Superior temporal gyrus (tissue), 1 donor: ENCODE measurements at regions not wholly inside any gene's neighbourhood (a gene's known extent, or its start where the extent isn't known, plus 50 kb on each side); places are given as distances from the start of the nearest gene placed in this dataset.
"Not testable (repeated sequence)": the region's sequence is repeated elsewhere in the genome, so short reads cannot be mapped to it uniquely, and the experiment has no call there.

Experiments used
- DNase-seq: peaks from one replicate; pipeline ENCODE4 v3.0.0-alpha.2; 2016; ENCODE audit errors: extremely low spot score

DNA sequence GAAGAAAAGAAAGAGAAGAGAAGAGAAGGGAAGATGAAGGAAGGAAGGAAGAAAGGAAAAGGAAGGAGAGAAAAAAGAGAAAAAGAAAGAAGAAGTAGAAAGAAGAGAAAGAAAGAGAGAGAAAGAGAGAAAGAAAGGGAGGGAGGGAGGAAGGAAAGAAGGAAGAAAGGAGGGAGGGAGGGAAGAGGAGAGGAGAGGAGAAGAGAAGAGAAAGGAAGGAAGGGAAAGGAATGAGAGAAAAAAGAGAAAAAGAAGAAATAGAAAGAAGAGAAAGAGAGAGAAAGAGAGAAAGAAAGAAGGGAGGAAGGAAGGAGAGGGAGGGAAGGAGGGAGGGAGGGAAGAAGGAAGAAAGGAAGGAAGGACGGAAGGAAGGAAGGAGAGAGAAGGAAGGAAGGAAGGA is 217.9 kb upstream of the POU1F1 start:
- no peak for DNase-seq

DNA sequence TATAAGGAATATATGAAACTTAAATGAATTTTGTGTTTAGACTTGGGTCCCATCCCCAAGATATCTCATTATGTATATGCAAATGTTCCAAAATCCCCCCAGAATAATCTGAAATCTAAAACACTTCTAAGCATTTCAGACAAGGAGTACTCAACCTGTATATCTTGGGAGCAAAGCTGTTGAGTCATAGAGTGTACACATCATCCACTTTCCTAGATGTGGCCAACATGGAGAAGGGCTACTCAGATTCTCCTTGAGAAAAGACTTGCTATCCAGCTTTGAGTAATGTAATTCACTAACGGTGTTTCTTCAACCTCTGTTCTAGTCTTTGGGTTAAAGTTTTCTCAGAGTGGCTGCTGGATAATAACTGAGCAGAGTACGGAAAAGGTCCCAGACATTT is 215.5 kb upstream of the POU1F1 start:
- no peak for DNase-seq

DNA sequence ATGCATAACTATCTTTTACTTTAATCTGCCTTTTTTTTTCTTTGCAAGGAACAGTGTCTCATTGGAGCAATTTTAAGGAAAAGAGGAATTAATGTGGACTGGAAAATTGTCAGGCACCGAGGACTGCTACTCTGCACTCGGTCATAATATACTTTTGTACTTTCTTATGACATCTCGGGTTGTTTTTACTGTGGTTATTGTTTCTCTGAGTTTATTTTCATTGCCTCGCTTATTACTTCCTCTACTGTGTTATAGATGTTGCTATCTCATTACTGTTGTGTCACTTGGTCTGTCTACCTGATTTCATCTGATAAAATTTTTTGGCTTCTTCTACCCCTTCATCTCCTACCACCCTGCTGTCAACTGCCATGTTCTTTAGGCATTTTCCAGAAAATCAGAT is 213.5 kb upstream of the POU1F1 start:
- no peak for DNase-seq

DNA sequence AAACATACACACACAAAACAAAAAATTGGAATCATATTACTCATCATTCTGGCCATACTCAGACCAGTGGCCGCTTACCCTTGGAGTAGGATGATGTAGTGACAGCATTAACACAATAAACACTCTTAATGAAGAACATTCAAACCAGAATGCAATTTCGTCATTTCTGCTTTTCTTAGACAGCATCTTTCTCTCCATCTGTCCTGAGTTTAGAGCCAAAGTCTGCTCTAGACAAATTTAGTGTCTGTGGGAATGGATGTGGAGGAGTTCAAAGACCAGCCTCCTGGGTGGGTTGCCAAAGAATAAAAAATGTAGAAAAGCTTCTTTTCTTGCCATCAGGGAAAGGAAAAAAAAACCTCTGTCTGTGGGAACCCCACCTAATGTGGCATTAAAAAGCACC is 212.4 kb upstream of the POU1F1 start:
- peak; percentile 49 for DNase-seq

DNA sequence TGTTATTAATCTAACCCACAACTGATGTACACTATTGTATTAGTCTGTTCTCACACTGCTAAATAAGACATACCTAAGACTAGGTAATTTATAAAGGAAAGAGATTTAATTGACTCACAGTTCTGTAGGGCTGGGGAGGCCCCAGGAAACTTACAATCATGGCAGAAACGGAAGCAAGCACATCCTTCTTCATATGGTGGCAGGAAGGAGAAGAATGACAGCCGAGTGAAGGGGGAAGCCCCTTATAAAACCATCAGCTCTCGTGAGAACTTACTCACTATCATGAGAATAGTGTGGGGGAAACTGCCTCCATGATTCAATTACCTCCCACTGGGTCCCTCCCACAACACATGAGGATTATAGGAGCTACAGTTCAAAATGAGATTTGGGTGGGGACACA is 210.3 kb upstream of the POU1F1 start:
- not testable (repeated sequence) for DNase-seq

DNA sequence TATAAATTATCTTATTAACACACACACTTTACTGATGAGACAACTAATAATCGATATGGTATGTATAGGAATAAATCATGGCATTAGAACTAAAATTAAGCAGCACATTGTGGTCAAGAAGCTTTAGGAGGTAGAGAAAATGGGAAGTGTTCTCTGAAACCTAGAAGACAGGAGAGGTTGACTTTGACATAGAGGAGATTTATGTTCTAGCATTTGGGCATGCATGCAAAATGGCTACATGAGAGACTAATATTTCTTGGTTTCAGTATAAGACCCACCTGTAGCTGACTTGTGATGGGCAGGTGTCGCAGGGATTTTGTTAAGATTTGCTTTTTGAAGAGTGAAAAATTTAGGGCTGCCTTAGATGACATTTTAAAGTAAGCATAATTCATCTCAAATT is 209.7 kb upstream of the POU1F1 start:
- no peak for DNase-seq

DNA sequence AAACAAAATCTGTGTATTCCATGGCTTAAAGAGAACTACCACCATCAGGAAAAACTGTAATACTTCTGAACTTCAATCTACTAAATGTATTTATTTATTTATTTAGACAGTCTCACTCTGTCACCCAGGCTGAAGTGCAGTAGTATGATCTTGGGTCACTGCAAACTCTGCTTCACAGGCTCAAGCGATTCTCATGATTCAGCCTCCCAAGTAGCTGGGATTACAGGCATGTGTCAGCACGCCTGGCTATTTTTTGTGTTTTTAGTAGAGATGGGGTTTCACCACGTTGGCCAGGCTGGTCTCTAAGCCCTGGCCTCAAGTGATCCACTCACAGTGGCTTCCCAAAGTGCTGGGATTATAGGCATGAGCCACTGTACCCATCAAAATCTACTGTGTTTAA is 202.3 kb upstream of the POU1F1 start:
- DNase-seq: no peak

DNA sequence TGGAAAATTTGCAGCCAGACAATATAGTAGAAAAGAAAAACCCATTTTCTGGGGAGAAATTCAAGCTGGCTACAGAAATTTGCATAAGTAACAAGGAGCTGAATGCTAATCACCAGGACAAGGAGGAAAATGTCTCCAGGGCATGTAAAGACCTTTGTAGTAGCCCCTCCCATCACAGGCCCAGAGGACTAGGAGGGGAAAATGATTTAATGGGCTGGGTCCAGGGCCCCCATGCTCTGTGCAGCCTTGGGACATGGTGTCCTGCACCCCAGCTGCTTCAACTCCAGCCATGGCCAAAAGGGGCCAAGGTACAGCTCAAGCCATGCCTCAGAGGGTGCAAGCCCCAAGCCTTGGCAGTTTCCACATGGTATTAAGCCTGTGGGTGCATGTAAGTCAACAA is 197.6 kb upstream of the POU1F1 start:
- no peak for DNase-seq

DNA sequence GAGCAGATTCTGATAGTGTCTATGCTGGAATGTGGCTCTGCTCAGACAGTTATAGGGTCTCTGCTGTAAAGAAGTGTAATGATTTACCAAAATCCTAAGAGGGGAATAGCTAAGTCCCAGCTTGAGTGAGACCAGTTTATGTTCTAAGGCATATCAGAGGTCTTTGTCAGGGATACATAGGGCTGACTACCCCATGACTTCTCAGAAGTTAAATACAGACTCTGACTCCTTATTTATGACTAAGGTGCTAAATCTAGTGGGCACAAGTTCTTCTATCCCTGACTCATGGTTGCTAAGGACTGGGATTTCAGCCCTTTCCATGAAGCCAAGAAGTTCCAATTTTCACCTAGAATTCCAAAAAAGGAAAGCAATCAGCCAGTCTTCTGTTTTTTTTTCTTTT is 192.6 kb upstream of the POU1F1 start:
- no peak for DNase-seq

DNA sequence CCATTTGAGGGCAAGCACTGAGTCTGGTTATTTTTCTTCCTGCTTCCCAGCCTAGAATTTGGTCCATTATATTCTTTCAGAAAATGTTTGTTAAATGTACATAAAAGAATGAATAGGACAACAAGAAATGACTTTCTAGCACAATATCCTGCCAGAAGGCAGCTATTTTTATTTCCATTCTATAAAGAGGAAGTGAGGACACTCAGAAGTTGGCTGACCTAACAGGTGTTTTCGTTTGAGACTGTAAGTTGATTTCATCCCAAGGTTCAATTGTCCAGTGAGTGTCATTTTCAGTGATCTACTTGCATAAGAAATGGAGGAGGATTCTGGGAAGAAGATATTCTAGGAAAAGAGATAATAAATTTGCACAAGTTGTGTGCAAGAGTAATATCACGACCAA is 191.9 kb upstream of the POU1F1 start:
- no peak for DNase-seq

DNA sequence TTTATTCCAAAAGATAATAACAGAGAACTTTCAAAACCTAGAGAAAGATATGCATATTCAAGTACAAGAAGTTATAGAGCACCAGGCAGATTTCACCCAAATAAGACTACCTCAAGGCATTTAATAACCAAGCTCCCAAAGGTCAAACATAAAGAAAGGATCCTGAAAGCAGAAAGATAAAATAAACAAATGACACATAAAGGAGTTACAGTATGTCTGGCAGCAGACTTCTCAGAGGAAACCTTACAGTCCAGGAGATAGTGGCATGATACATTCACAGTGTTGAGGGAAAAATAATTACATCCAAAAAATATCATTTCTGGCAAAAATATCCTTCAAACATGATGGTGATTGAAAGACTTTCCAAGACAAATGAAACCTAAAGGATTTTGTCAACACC is 185.8 kb upstream of the POU1F1 start:
- no peak for DNase-seq

DNA sequence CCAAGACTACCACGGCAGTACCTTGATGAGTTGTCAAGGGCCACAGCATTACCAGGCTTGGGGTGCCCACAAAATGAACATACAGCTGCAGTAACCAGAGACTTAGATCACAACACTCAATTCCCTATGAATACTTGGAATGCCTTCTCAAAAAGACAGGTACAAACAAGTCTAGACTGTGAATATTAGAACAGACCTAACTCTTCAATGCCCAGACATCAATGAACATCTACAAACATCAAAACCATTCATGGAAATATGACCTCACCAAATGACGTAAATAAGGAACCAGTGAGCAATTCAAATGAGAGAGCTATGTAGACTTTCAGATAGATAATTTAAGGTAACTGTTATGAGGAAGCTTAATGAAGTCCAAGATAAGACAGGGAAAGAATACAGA is 185.1 kb upstream of the POU1F1 start:
- DNase-seq: no peak

DNA sequence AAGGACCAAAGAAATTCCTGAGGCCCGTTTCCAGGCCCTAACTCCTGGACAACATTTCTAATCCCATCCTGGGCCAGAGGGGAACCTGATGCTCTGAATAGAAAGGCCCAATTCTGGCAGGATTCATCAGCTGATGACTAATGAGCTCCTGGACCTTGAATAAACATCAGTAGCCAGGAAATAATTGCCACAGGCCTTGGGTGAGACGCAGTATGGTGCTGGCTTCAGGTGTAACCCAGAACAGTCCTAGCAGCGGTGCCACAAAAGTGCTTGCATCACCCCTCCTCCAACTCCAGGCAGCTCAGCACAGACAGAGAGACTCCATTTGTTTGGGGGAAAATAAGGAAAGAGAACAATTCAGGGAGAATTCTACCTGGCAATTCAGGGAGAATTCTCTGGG is 184.7 kb upstream of the POU1F1 start:
- DNase-seq: no peak

DNA sequence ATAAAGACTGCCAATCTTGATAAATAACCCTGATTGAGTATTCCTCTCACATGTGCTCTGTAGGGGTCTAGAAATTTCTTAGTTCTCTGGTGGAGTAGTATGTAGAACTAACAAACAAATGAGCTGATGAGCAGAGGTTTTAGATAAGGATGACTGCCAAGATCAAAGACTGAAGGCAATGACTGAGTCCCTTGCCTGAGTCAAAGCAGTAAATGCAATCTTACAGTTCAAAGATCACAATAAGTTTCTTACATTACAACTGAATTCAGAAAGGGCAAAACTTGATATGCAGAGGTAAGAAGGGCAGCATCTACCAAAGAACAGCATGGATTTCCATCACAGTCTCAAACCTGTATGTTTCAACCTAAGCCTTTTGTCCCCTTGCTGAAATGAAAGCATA is 172.2 kb upstream of the POU1F1 start:
- DNase-seq: no peak

DNA sequence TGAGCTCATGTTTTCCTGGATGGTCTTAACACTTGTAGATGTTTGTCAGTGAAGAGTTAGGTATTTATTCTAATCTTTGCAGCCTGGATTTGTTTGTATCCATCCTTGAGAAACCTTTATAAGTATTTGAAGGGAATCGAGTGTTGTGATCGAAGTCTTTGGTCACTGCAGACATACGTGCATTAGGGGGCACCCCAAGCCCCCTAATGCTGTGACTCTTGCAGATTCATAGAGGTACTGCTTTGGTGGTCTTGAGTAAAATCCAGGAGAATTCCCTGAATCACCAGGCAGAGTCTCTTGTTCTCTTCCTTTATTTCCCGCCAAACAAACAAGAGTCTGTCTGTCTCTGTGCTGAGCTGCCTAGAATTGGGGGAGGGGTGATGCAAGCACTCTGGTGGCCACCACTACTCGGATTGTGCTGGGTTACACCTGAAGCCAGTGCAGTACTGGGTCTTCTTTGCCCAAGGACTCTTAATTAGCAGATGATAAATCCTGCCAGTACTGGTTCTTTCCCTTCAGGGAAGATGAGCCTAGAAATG is 170.5 kb upstream of the POU1F1 start:
- no peak for DNase-seq

DNA sequence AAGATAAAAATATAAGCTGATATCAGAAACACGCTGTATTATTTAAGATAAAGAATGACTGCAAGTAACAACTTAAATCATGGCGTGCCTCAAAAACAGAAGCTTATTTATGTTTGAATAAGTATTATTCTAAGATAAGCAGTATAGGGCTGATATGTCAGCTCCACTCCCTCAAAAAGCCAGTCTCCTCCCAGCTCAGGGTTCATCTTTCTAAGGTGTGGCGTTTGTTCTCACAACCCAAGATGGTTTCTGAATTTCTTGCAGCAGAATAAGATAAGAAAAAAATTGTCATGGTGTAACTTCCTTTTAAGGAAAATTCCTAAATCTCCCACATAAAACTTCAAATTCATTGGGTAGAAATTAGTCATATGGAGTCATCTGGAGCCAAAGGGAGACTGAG is 166.1 kb upstream of the POU1F1 start:
- no peak for DNase-seq

DNA sequence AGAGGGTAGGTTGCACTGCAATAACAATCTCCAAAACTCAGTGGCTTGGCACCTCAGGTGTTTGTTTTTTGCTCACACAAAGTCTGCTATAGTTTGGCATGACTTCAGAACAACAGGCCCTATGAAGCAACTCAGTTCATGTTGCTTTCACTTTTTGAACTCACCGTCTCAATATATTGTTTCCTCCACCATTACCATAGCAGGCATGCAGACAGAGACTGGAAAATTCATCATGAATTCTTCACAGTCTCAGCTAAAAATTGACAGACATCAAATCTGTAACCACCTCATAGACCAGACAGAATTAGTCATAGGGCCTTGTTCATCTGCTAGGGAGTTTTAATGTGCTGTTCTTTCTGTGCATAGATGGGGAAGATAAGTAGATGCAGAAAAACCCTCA is 161.4 kb upstream of the POU1F1 start:
- DNase-seq: no peak

DNA sequence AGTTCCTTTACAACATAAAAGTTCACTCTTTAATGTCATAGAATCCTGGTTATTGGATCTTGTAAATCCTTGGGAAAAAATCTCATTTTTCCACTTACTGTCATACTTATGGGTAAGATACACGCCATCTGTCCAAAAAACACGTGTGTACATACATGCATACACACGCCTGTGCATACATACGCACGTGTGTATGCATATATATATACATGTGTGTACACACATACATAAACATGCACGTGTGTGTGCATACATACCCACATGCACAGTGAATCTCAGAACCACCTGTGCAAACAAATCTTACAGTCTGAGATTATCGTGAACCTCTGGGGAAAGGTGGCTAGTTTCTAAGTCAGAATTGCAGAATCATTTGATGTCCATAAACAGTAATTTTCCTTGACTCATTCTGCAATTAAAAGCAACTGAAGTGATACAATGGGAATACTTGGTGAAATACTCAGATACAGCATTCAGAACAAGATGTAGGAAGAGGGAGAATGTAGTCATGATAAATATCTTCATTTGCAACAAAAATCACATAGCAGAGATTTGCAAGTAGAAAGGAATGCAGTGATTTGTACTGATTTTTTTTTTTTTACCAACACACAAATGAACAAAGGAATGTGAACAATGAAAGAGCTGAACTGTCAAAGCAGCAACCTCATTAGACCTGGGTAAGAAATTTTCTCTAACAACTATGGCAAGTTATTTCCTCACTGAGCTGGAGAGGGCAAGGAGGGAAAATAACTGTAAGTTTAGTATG is 160.6 kb upstream of the POU1F1 start:
- DNase-seq: no peak

DNA sequence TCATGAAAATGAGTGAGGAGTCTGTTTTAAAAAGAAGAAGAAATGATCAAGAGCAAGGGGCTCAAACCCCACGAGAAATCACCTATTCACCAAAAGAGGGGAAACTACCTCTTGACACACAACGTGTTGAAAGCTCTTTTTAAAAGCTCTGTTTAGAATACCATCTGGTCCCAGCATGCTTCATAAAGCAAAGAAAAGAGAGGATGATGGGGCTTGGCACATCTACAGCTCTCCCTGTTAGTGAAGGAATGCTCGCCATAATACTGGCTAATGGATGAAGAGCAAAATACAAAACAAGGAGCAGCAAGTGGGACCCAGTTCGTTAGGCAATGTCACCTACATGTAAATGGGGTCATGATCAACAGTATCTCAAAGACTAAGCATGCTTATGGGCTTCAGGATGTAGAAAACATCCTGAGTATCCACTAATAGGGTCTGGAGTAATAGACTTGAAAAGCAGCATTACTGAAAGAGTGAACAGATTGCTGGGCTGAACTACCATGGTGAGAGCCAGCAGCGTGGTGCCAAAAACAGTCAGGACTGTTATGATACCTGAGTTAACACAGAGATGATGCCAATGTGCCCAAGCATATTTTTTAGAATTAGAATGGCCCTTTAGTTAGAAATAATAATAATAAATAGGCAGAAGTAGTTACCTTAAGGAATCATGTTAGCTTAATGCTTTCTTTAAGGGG is 159.7 kb upstream of the POU1F1 start:
- DNase-seq: no peak

DNA sequence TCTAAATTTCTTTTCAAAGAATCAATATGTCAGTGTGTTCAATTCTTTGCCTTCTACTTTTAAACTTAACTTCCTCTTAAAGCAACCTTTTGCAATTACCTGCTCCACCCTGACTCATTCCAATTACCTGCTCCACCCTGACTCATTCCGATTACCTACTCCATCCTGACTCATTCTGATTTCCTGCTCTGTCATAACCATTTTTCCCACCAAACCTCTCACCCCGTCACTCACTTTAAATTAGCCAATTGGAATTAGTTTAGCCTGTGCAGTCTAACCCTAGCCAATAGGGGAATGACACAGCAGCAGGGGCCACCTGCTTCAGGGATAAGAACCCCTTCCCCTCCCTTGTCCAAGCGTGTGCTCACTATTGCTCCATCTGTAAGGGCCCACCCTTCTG is 157.1 kb upstream of the POU1F1 start:
- DNase-seq: not testable (repeated sequence)

DNA sequence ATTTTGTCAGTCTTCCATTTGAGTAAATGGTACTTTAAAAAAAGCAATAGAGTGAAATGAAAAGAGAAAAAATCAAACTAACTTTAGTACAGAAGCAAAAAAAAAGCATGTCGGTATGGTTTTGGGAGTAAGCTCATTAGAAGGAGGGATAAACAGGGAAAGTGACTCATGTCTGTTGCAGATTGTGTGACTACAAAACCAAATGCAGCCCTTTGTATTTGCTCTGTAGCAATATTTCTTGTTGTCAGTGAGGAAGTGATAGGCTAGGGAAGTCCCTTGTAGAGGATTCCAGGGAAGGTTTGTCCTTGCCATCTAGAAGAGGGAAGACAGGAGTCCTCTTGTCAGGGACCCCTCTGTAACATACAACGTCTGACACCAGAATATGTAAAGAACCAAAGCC is 150.5 kb upstream of the POU1F1 start:
- no peak for DNase-seq

DNA sequence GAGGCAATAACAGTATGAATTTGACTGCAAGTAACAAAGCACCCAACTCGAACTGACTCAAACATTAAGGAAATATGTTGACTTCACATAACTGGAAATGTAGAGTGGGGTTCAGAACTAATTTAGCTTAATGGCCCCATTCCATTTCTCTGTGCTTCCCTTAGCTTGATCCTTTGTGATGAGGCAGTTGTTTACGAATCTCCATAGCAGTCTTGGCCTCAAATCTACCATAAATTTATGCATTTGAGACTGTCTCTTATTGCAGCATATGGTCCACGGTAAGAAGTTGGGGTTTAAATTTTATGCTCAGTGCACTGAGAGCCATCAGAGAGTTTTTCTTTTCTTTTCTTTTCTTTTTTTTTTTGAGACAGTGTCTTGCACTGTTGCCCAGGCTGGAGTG is 148.7 kb upstream of the POU1F1 start:
- DNase-seq: no peak

DNA sequence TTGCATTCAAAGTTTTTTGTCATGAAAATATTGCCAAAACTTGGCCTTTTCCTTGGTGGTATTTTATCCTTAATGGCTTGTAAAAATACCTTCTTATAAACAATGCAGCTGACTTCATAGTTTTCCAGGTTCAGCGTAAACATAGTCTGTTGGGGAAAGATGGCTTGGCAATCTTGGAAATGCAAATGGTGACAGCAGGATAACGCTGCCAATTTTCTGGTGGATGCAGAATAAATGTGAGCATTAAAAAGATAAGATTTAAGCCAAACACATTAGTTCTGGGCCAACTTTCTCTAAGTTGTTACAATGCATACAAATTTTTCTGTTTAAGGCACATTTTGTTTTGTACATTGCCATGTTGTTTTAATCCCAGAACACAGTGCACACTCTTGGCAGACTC is 147.0 kb upstream of the POU1F1 start:
- DNase-seq: no peak
